NT2/D1 (cell line): ENCODE measurements at regions not wholly inside any gene's neighbourhood (a gene's known extent, or its start where the extent isn't known, plus 50 kb on each side); places are given as distances from the start of the nearest gene placed in this dataset.

Experiments
- SUZ12 ChIP-seq: IDR thresholded peaks from 2 replicates; pipeline ENCODE4 v1.6.1; 2011; ENCODE audit not compliant: insufficient read length, insufficient read depth; ENCODE audit errors: extremely low read depth
- YY1 ChIP-seq: IDR thresholded peaks from 2 replicates; pipeline ENCODE4 v1.6.1; 2011; ENCODE audit not compliant: insufficient read length, insufficient read depth
- ZNF274 ChIP-seq: IDR thresholded peaks from 2 replicates; pipeline ENCODE4 v1.6.1; 2011; ENCODE audit warnings: mild to moderate bottlenecking, low read depth, low read length

DNA sequence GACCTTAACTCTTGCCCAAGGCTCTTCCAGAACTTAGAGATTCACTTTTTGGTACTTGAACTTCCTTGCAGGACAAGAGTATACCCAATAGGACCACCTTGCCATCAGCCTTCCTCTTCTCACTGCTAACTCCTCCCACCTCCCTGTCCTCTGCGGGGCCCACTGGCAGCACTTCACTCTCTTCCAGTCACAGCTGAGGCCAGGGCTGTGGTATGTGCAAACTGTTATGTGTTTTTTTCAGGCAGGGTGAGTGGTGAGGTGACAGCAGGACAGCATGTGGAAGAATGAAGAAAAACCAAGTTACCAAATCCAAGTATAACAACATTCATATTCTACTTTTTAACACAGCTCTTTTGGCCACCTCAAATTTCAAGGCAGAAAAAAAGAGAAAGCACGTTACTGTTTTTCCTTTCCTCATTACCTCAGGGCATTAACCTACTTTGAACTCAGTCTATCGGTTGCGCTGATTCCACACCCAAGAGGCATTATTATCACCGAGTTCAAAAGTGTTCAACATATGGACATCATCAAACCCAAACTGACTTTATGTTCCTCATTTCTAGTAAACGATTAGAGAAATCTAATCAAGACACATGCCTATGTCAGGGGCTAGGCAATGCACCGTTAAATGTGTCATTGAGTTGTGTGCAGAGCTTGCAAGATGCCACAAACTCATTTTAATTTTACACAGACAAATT is 605.2 kb upstream of the SYT4 start:
- TF ChIP-seq ZNF274 = no peak
- no peak for TF ChIP-seq YY1
- no peak for TF ChIP-seq SUZ12
